ENCODE measurements at regions not wholly inside any gene's neighbourhood (a gene's known extent, or its start where the extent isn't known, plus 50 kb on each side); places are given as distances from the start of the nearest gene placed in this dataset.

GRCh38 chr20:24165301-24166122, 176.9 kb upstream of the GGTLC1 start:
- DNase-seq, result no peak

- DNase-seq, result no peak
Observed at GRCh38 chr20:24164360-24164759, 175.8 kb upstream of the GGTLC1 start.

- no peak for DNase-seq
Observed at GRCh38 chr20:24163506-24163905, 174.9 kb upstream of the GGTLC1 start.

- DNase-seq, result no peak
Observed at GRCh38 chr20:24160563-24161281, 172.1 kb upstream of the GGTLC1 start.

GRCh38 chr20:24158281-24158680, 169.7 kb upstream of the GGTLC1 start:
- DNase-seq, result no peak

- no peak for DNase-seq
Observed at GRCh38 chr20:24157213-24157612, 168.6 kb upstream of the GGTLC1 start.

GRCh38 chr20:24153101-24154040, 164.8 kb upstream of the GGTLC1 start:
- no peak for DNase-seq

- DNase-seq, result no peak
Observed at GRCh38 chr20:24151621-24152294, 163.2 kb upstream of the GGTLC1 start.

- DNase-seq, result no peak
Observed at GRCh38 chr20:24150406-24150805, 161.8 kb upstream of the GGTLC1 start.

- DNase-seq, result no peak
Observed at GRCh38 chr20:24149881-24150307, 161.3 kb upstream of the GGTLC1 start.

- DNase-seq, result no peak
Observed at GRCh38 chr20:24149175-24149574, 160.6 kb upstream of the GGTLC1 start.

- DNase-seq, result no peak
Observed at GRCh38 chr20:24148372-24148771, 159.8 kb upstream of the GGTLC1 start.

- DNase-seq, result no peak
Observed at GRCh38 chr20:24147961-24148360, 159.4 kb upstream of the GGTLC1 start.

- DNase-seq, result no peak
Observed at GRCh38 chr20:24147479-24147878, 158.9 kb upstream of the GGTLC1 start.

- no peak for DNase-seq
Observed at GRCh38 chr20:24146231-24146634, 157.7 kb upstream of the GGTLC1 start.

GRCh38 chr20:24144371-24144770, 155.8 kb upstream of the GGTLC1 start:
- DNase-seq, result no peak

GRCh38 chr20:24141111-24141510, 152.5 kb upstream of the GGTLC1 start:
- DNase-seq, result no peak

GRCh38 chr20:24139846-24140245, 151.3 kb upstream of the GGTLC1 start:
- no peak for DNase-seq

GRCh38 chr20:24138951-24139350, 150.4 kb upstream of the GGTLC1 start:
- DNase-seq, result no peak

- DNase-seq, result no peak
Observed at GRCh38 chr20:24138196-24138857, 149.7 kb upstream of the GGTLC1 start.

- no peak for DNase-seq
Observed at GRCh38 chr20:24136659-24137246, 148.2 kb upstream of the GGTLC1 start.

GRCh38 chr20:24135781-24136180, 147.2 kb upstream of the GGTLC1 start:
- no peak for DNase-seq

Measured in NCI-H226 (cell line).